Coronary artery (tissue), 2 donors: ENCODE measurements at regions not wholly inside any gene's neighbourhood (a gene's known extent, or its start where the extent isn't known, plus 50 kb on each side); places are given as distances from the start of the nearest gene placed in this dataset.

Experiments
- DNase-seq: peaks from one replicate; pipeline ENCODE4 v3.0.0-alpha.2; 2017; ENCODE audit warnings: low spot score
- H3K27ac ChIP-seq, 2 donors: fragments of 200-600 bp; sonication (generic); one replicate each; pipeline ENCODE4 v1.5.1; 2016 to 2019
- H3K4me3 ChIP-seq: fragments of 200-600 bp; sonication (generic); 2 replicates; pipeline ENCODE4 v1.5.1; 2016; ENCODE audit warnings: mild to moderate bottlenecking, moderate library complexity
- TF ChIP-seq, protein P1 (sequence below): fragments of 200-600 bp; sonication (generic); IDR thresholded peaks from one replicate; pipeline ENCODE4 v1.5.1; 2019; ENCODE audit warnings: antibody characterized with exemption

DNA sequence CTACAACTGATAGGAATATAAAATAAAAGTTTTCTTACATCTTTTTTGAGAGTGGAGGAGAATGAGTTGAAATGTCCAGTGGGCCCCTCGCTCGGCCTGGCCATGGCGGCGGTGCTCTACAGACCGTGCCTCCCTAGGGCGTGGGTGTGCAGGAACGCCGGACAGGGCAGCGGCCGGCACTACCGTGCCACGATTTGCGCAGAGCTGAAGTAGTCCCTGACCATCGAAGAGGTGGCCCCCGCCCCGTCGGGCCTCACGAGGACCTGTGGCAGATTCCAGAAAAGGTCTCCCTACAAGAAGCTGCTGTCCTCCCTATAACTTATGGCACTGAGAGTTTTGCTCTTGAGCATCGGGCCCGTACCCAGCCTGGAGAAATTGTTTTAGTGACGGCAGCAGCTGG, 228.9 kb upstream of the ARHGAP24 start:
- H3K27ac ChIP-seq, result no peak overlapping the region
- TF ChIP-seq, protein P1, sequence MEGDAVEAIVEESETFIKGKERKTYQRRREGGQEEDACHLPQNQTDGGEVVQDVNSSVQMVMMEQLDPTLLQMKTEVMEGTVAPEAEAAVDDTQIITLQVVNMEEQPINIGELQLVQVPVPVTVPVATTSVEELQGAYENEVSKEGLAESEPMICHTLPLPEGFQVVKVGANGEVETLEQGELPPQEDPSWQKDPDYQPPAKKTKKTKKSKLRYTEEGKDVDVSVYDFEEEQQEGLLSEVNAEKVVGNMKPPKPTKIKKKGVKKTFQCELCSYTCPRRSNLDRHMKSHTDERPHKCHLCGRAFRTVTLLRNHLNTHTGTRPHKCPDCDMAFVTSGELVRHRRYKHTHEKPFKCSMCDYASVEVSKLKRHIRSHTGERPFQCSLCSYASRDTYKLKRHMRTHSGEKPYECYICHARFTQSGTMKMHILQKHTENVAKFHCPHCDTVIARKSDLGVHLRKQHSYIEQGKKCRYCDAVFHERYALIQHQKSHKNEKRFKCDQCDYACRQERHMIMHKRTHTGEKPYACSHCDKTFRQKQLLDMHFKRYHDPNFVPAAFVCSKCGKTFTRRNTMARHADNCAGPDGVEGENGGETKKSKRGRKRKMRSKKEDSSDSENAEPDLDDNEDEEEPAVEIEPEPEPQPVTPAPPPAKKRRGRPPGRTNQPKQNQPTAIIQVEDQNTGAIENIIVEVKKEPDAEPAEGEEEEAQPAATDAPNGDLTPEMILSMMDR, result no peak
- H3K4me3 ChIP-seq, result no peak overlapping the region
- no peak for DNase-seq

DNA sequence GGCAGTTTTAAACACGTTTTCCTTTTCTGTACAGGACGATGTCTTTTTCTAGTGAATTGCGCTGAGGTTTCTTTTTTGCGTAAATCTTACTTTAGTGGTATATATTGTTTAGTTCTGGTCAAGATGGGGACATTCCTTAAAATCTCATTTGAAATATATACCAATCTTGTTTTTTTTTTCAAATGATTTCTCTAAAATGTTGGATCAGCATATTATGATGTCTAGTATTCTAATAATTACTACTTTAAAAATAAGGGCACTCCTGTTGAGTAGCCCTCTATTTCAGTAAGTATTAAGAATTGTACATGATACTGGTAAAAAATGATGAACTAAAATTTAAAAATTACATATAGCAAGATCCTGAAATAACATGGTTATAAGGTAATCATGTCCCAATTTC, 224.1 kb upstream of the ARHGAP24 start:
- no peak for DNase-seq
- Histone ChIP-seq H3K4me3 (no peak overlapping the region), H3K27ac (no peak overlapping the region)
- TF ChIP-seq, protein P1, result no peak

DNA sequence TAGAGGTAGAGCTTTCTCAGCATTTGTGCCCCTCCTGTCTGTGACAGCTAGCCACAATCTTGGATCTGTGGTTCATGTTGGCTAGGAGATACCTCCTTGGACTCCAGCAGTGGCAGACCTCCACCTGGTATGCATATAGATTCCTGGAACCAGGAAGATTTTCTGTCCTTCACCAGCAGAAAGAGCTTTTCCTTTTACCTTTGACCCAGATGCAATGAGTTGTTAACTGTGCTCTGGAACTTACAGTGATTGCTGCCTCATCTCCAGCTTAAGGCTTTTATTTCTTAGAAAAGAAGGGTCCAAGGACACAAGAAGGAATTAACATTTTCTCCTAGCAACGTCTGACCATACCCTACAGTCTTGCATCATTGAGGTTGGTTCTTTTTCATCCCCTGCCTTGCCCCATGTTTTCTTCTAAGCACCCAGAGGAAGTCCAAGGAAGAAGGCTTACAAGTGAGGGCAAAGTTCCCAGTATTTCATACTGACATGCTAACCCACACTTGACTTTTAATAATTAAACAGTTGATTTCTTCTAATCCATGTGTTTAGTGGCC, 217.1 kb upstream of the ARHGAP24 start:
- TF ChIP-seq, protein P1, result no peak
- no peak for DNase-seq
- Histone ChIP-seq H3K27ac (no peak overlapping the region), H3K4me3 (no peak overlapping the region)

DNA sequence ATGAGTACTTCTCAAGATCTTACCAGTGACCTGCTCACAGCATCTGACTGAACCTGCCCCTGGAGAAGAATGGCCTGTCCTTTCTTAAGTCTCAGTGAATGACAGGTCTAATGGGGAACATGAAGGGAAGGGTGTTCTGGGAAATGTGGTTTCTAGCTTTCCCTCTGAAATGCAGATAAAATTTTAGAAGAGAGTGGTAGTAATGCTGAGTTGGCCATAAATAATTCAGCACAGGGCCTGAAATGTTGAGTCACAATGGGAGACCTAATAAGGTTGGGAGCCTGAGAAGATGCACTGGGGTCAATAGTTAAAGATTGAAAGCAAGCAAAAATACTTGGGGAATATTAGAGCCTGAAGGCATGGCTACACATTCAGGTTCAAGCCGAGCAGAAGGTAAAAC, 214.9 kb upstream of the ARHGAP24 start:
- Histone ChIP-seq H3K4me3 (no peak overlapping the region), H3K27ac (no peak overlapping the region)
- TF ChIP-seq, protein P1, result no peak

DNA sequence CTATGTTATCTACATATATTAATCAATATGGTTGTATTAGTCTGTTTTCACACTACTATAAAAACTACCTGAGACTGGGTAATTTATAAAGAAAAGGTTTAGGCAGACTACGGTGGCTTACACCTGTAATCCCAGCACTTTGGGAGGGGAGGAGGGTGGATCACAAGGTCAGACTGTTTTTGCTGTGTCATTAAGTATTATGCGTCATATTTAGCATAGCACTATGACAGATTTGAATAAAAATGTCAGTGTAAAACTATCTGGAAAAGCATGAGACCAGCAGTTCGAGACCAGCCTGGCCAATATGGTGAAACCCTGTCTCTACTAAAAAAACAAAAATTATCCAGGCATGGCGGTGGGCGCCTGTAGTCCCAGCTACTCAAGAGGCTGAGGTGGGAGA, 209.7 kb upstream of the ARHGAP24 start:
- H3K27ac ChIP-seq, result no peak overlapping the region
- TF ChIP-seq, protein P1, result no peak
- H3K4me3 ChIP-seq, result no peak overlapping the region
- no peak for DNase-seq

More for the DNA sequence above, 214.9 kb upstream of the ARHGAP24 start:
- no peak for DNase-seq

DNA sequence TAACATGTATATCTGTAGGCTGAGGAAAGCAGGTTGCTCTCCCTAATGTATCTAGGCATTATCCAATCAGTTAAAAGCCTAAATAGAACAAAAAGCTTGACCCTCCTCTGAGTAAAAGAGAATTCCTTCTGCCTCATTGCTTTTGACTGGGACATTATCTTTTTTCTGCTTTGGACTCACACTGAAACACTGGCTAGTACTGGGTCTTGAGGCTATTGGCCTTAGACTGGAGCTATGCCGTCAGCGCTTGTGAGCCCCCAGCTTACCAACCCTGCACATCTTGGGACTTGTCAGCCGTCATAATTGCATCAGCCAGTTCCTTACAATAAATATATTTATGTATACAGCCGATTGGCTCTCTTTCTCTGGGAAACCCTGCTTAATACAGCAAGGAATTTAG, 206.8 kb upstream of the ARHGAP24 start:
- no peak for DNase-seq
- H3K4me3 ChIP-seq, result no peak overlapping the region
- no peak overlapping the region for H3K27ac ChIP-seq
- TF ChIP-seq, protein P1, result no peak

DNA sequence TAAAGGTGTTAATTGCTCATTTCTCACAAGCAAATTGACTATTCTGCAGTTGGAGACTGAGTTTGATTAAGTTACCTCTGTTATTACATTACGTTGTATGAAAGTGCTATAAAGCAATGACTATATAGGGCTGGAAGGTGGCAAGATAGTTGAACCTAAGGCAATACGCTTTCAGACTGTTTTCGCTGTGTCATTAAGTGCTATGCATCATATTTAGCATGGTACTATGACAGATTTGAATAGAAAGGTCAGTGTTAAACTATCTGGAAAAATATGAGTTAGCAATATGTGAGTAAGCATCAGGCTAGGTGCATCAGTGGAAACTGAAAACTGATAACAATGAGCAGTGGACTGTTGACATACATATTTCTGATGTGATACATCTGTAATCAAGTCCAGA, 206.0 kb upstream of the ARHGAP24 start:
- Histone ChIP-seq H3K4me3 (no peak overlapping the region), H3K27ac (no peak overlapping the region)
- DNase-seq, result no peak
- TF ChIP-seq, protein P1, result no peak
